Endothelial cell of umbilical vein (primary cell): ENCODE measurements at regions not wholly inside any gene's neighbourhood (a gene's known extent, or its start where the extent isn't known, plus 50 kb on each side); places are given as distances from the start of the nearest gene placed in this dataset.

Experiments
- EZH2 ChIP-seq: IDR thresholded peaks from 2 replicates; pipeline ENCODE4 v1.6.1; 2012; ENCODE audit warnings: borderline replicate concordance, low read depth, mild to moderate bottlenecking, moderate library complexity, low read length, inconsistent platforms; ENCODE audit not compliant: severe bottlenecking
- TF ChIP-seq, protein P1 (sequence below), 2 donors: IDR thresholded peaks; 1 replicate in 1 of 2; 2 replicates in 1 of 2; pipeline ENCODE4 v1.5.1; 2011; ENCODE audit warnings: low read length in 2 of 2, mild to moderate bottlenecking in 2 of 2, moderate library complexity in 2 of 2, control low read depth in 1 of 2, inconsistent platforms in 1 of 2, low read depth in 1 of 2; ENCODE audit not compliant: insufficient read depth in 1 of 2; ENCODE audit errors: extremely low read depth in 1 of 2
- TF ChIP-seq, protein P2 (sequence below): IDR thresholded peaks from 2 replicates; pipeline ENCODE4 v1.6.1; 2011; ENCODE audit not compliant: insufficient read depth, insufficient read length

DNA sequence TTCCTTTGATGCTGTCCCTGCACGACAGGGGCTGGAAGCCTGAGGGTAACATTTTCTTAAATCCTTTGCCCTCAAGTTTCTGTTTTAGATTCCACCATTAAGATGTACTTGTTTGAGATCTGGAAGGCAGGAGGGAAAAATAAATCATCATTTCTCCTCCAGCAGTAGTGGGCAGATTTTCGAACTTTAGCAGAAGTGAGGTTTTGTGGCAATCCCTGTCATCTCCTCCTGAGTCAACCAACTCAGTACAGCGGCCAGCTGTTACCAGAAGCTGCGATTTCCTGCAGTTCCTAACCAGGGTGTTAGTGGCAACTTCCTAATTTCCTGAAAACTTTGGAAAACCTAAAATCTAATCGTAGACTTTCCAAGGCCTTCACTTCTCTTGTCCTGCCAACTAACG, 517.2 kb upstream of the ACVR2A start:
- TF ChIP-seq, protein P1, sequence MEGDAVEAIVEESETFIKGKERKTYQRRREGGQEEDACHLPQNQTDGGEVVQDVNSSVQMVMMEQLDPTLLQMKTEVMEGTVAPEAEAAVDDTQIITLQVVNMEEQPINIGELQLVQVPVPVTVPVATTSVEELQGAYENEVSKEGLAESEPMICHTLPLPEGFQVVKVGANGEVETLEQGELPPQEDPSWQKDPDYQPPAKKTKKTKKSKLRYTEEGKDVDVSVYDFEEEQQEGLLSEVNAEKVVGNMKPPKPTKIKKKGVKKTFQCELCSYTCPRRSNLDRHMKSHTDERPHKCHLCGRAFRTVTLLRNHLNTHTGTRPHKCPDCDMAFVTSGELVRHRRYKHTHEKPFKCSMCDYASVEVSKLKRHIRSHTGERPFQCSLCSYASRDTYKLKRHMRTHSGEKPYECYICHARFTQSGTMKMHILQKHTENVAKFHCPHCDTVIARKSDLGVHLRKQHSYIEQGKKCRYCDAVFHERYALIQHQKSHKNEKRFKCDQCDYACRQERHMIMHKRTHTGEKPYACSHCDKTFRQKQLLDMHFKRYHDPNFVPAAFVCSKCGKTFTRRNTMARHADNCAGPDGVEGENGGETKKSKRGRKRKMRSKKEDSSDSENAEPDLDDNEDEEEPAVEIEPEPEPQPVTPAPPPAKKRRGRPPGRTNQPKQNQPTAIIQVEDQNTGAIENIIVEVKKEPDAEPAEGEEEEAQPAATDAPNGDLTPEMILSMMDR (IDR thresholded peaks at IDR 0.05; ENCODE audit: extremely low read depth in 1 of 2, insufficient read depth in 1 of 2, low read depth in 1 of 2, low read length in 2 of 2): no peak
- TF ChIP-seq, protein P2, sequence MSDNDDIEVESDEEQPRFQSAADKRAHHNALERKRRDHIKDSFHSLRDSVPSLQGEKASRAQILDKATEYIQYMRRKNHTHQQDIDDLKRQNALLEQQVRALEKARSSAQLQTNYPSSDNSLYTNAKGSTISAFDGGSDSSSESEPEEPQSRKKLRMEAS: no peak
- no peak for TF ChIP-seq EZH2
